Naive thymus-derived CD4-positive, alpha-beta T cell (primary cell): ENCODE measurements at regions not wholly inside any gene's neighbourhood (a gene's known extent, or its start where the extent isn't known, plus 50 kb on each side); places are given as distances from the start of the nearest gene placed in this dataset.
"Not testable (repeated sequence)": the region's sequence is repeated elsewhere in the genome, so short reads cannot be mapped to it uniquely, and the experiment has no call there.

Experiments used
- ATAC-seq: fragments of 150-1000 bp; cut with Tn5 transposase; 2 replicates; pipeline ENCODE4 v1.10.0; 2021; ENCODE audit warnings: mild to moderate bottlenecking, moderate library complexity
- CTCF ChIA-PET: fragments of 350-600 bp; sonication (Branson Sonifier 250); formaldehyde crosslinking; loops from one replicate; lab custom pipeline; 2021; ENCODE audit warnings: antibody characterized with exemption; lab: Charles Lee
- POLR2A ChIA-PET: fragments of 350-600 bp; sonication (Branson Sonifier 250); formaldehyde crosslinking; loops from one replicate; lab custom pipeline; 2021; ENCODE audit warnings: antibody characterized with exemption, inconsistent platforms; lab: Charles Lee
- DNase-seq, 9 donors: peaks; one replicate each; pipeline versions ENCODE4 v3.0.0 to v3.0.0-alpha.2; 2020 to 2022; ENCODE audit warnings: mixed read lengths in 1 of 9
- H3K27ac ChIP-seq: one replicate; pipeline ENCODE4 v1.7.0; 2013; ENCODE audit warnings: mild to moderate bottlenecking, low read depth, low read length, moderate library complexity
- H3K27me3 ChIP-seq, 2 donors: one replicate each; pipeline ENCODE4 v1.7.0; 2013; ENCODE audit warnings: low read length in 2 of 2, mild to moderate bottlenecking in 2 of 2, moderate library complexity in 2 of 2; ENCODE audit not compliant: control insufficient read depth in 2 of 2, insufficient read depth in 2 of 2
- H3K36me3 ChIP-seq, 3 experiments: 1 replicate in 2 of 3; 2 replicates in 1 of 3; pipeline ENCODE4 v1.7.0; 2013; ENCODE audit warnings: low read length in 3 of 3, mild to moderate bottlenecking in 3 of 3, moderate library complexity in 1 of 3; ENCODE audit not compliant: insufficient read depth in 3 of 3, control insufficient read depth in 2 of 3
- H3K4me1 ChIP-seq, 2 donors: one replicate each; pipeline ENCODE4 v1.7.0; 2013; ENCODE audit warnings: low read length in 2 of 2, mild to moderate bottlenecking in 2 of 2, moderate library complexity in 1 of 2; ENCODE audit not compliant: control insufficient read depth in 2 of 2, insufficient read depth in 2 of 2
- H3K4me3 ChIP-seq: 2 replicates; pipeline ENCODE4 v1.7.0; 2013; ENCODE audit warnings: mild to moderate bottlenecking, low read length
- H3K9me3 ChIP-seq, 3 experiments: 1 replicate in 2 of 3; 2 replicates in 1 of 3; pipeline ENCODE4 v1.7.0; 2013; ENCODE audit warnings: low read length in 3 of 3; ENCODE audit not compliant: control insufficient read depth in 2 of 3
- H3K27ac Mint-ChIP-seq, 9 donors: one replicate each; pipeline ENCODE4 v1.8.0; 2020 to 2022; ENCODE audit warnings: mixed read lengths in 9 of 9, mild to moderate bottlenecking in 8 of 9, moderate library complexity in 5 of 9, inconsistent platforms in 2 of 9
- H3K27me3 Mint-ChIP-seq, 5 donors: one replicate each; pipeline ENCODE4 v1.8.0; 2021 to 2022; ENCODE audit warnings: mixed read lengths in 5 of 5, mild to moderate bottlenecking in 1 of 5
- H3K36me3 Mint-ChIP-seq, 5 donors: one replicate each; pipeline ENCODE4 v1.8.0; 2020 to 2022; ENCODE audit warnings: mixed read lengths in 5 of 5, mild to moderate bottlenecking in 3 of 5, inconsistent platforms in 1 of 5
- H3K4me1 Mint-ChIP-seq, 7 donors: one replicate each; pipeline ENCODE4 v1.8.0; 2020 to 2022; ENCODE audit warnings: mixed read lengths in 7 of 7, mild to moderate bottlenecking in 3 of 7, inconsistent platforms in 1 of 7
- H3K4me3 Mint-ChIP-seq, 10 donors: one replicate each; pipeline ENCODE4 v1.8.0; 2020 to 2022; ENCODE audit warnings: mild to moderate bottlenecking in 10 of 10, mixed read lengths in 10 of 10, moderate library complexity in 6 of 10, inconsistent platforms in 2 of 10
- H3K9me3 Mint-ChIP-seq, 11 donors: one replicate each; pipeline ENCODE4 v1.8.0; 2020 to 2022; ENCODE audit warnings: mixed read lengths in 11 of 11, mild to moderate bottlenecking in 4 of 11, inconsistent platforms in 1 of 11, moderate library complexity in 1 of 11
- intact Hi-C, 2 donors: fragments of 100-400 bp; cut with micrococcal nuclease; formaldehyde crosslinking; loops; one replicate each; pipeline ENCODE4 v1.15.1; 2023

DNA sequence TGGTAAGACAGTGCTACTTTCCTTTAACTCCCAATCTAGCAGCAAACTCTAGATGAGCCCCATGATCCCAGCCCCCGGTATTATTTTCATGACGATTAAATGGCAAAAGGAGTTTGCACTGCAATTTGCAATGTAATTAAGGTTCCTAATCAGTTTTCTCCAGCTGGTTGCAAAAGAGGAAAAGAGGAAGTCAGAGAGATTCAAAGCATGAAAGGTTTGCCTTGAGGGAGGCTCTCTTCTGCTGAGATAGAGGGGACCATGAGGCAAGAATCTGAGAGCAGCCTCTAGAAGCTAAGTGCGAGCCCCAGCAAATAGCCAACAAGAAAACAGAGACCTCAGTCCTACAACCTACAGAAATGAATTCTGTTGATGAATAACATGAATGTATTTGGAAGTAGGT, 527.1 kb downstream of the UQCRFS1 start:
- peaks cover 0 to 4% (median 0%) of the 10 kb centered on the region in 5 donors for H3K36me3 Mint-ChIP-seq
- no peak overlapping the region for H3K27ac Mint-ChIP-seq
- DNase-seq (no peak), ATAC-seq (no peak)
- intact Hi-C loops, result no loop called here
- ChIA-PET CTCF (no interaction called here), POLR2A (no interaction called here)
- no peaks in the 10 kb centered on the region for H3K9me3 ChIP-seq
- peaks cover 0 to 7% (median 0%) of the 10 kb centered on the region in 7 donors for H3K4me1 Mint-ChIP-seq
- H3K27me3 Mint-ChIP-seq, result peaks cover 0 to 5% (median 3%) of the 10 kb centered on the region in 5 donors
- no peak overlapping the region for H3K4me3 Mint-ChIP-seq
- peaks cover 0 to 11% (median 4%) of the 10 kb centered on the region in 11 donors for H3K9me3 Mint-ChIP-seq
- no peaks in the 10 kb centered on the region for H3K36me3 ChIP-seq
- no peaks in the 10 kb centered on the region for H3K4me1 ChIP-seq
- H3K4me3 ChIP-seq, result no peak overlapping the region
- no peaks in the 10 kb centered on the region for H3K27me3 ChIP-seq
- H3K27ac ChIP-seq, result no peak overlapping the region

GRCh38 chr19:28685077-28685476, 527.9 kb downstream of the UQCRFS1 start:
- H3K4me3 Mint-ChIP-seq, DNase-seq: not testable (repeated sequence)

GRCh38 chr19:28680111-28680510, 532.8 kb downstream of the UQCRFS1 start:
- Histone ChIP-seq H3K4me1 (no peaks in the 10 kb centered on the region), H3K27me3 (no peaks in the 10 kb centered on the region), H3K9me3 (no peaks in the 10 kb centered on the region), H3K36me3 (no peaks in the 10 kb centered on the region), H3K4me3 (no peak overlapping the region), H3K27ac (no peak overlapping the region)
- H3K27me3 Mint-ChIP-seq, result peaks cover 0 to 5% (median 3%) of the 10 kb centered on the region in 5 donors
- H3K36me3 Mint-ChIP-seq, result peaks cover 0 to 4% (median 0%) of the 10 kb centered on the region in 5 donors
- no peak overlapping the region for H3K4me3 Mint-ChIP-seq
- H3K27ac Mint-ChIP-seq, result no peak overlapping the region
- ATAC-seq (no peak), DNase-seq (no peak)
- peaks cover 3 to 18% (median 8%) of the 10 kb centered on the region in 11 donors for H3K9me3 Mint-ChIP-seq
- intact Hi-C loops, result no loop called here
- ChIA-PET CTCF (no interaction called here), POLR2A (no interaction called here)
- no peaks in the 10 kb centered on the region for H3K4me1 Mint-ChIP-seq

More at GRCh38 chr19:28685077-28685476, 527.9 kb downstream of the UQCRFS1 start:
- peaks cover 0 to 11% (median 4%) of the 10 kb centered on the region in 11 donors for H3K9me3 Mint-ChIP-seq
- CTCF ChIA-PET, intact Hi-C loops, H3K9me3 ChIP-seq, H3K27me3 ChIP-seq, POLR2A ChIA-PET, H3K27me3 Mint-ChIP-seq, H3K27ac Mint-ChIP-seq, H3K36me3 ChIP-seq, H3K4me1 Mint-ChIP-seq, H3K36me3 Mint-ChIP-seq, H3K4me3 ChIP-seq, ATAC-seq, H3K4me1 ChIP-seq, H3K27ac ChIP-seq: not testable (repeated sequence)

DNA sequence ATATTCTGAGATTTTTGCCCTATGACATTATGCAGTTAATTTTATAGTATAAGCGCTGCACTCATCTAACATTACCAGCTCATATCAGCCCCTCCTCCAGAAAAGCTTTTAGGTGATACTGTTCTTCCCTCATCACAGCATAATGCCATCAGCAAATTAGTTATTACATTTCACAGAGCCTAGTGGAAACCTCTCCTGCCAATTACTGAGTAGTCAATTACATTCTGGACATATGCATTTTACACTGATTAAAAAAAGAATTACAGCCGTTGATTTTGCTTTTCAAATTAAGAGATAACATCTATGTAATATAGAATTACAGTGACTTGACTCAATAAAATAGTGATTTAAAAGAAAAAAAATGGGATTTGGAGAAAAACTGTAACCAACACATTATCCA, 542.1 kb downstream of the UQCRFS1 start:
- H3K4me3 ChIP-seq, result no peak overlapping the region
- no peak overlapping the region for H3K4me3 Mint-ChIP-seq
- CTCF ChIA-PET, result no interaction called here
- no peaks in the 10 kb centered on the region for H3K36me3 ChIP-seq
- H3K4me1 Mint-ChIP-seq, result no peaks in the 10 kb centered on the region
- DNase-seq (no peak), ATAC-seq (no peak)
- no peak overlapping the region for H3K27ac ChIP-seq
- intact Hi-C loops, result no loop called here
- POLR2A ChIA-PET, result no interaction called here
- H3K9me3 Mint-ChIP-seq, result peaks cover 14 to 60% (median 32%) of the 10 kb centered on the region in 11 donors
- H3K9me3 ChIP-seq, result peaks cover 0 to 7% (median 0%) of the 10 kb centered on the region in 3 experiments
- H3K27ac Mint-ChIP-seq, result peak overlapping the region in 1 of 9 donors; percentile 55
- peaks cover 0 to 12% (median 0%) of the 10 kb centered on the region in 5 donors for H3K27me3 Mint-ChIP-seq
- peaks cover 0 to 13% (median 6%) of the 10 kb centered on the region in 5 donors for H3K36me3 Mint-ChIP-seq
- no peaks in the 10 kb centered on the region for H3K4me1 ChIP-seq
- no peaks in the 10 kb centered on the region for H3K27me3 ChIP-seq

DNA sequence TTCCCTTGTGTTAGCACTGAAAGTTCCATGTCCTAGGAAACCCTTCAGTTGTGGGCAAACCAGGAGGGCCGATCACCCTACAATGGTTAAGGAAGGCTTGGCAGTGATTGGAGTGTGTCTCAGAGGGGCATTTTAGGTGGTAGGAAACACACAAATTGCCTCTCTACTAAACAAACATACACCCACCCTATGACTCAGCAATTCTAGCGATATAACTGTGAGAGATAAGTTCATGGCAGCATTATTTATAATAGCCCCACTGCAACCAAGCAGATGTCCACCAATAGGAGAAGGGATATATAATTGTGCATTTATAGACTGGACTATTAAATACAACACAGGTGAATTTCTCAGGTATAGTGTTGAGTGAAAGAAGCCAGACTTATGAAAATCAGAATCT, 543.1 kb downstream of the UQCRFS1 start:
- H3K4me3 Mint-ChIP-seq, result no peak overlapping the region

DNA sequence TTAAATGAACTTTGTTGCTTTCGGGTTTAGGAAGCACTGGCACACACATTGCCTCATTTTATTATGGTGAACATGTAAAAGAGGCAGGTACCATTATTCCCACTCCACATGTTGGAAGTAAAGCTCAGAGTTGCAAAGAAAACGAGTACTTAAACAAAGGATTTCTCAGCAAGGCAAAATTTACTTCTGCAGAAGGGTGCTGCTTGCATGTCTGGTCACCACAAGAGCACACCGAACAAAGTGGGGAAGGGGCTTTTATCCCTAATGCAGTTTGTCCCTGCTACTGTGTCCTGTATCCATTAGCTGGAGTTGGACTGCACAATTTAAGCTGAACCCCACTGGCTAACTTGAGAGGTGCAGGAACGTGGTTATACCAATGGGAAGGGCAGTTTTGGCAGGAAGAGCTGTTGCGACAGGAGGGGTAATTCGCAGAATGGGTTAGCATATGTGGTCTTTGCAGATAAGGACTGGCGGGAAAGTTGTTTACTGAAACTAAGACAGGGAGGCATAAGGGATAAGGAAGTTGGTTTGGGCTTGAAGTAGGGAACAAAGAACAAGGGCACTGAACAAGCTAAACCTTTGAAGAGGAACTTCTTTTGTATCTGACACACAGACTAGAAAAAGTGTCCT, 545.5 kb downstream of the UQCRFS1 start:
- POLR2A ChIA-PET, result no interaction called here

More for the DNA sequence above, 543.1 kb downstream of the UQCRFS1 start:
- CTCF ChIA-PET, result no interaction called here
- peaks cover 0 to 13% (median 6%) of the 10 kb centered on the region in 5 donors for H3K36me3 Mint-ChIP-seq
- H3K4me1 ChIP-seq, result no peaks in the 10 kb centered on the region
- no peak overlapping the region for H3K27ac Mint-ChIP-seq
- no peak for ATAC-seq
- no peaks in the 10 kb centered on the region for H3K36me3 ChIP-seq
- H3K9me3 Mint-ChIP-seq, result peaks cover 12 to 64% (median 29%) of the 10 kb centered on the region in 11 donors
- H3K9me3 ChIP-seq, result peaks cover 0 to 7% (median 0%) of the 10 kb centered on the region in 3 experiments
- no peak for DNase-seq
- POLR2A ChIA-PET, result no interaction called here
- no peaks in the 10 kb centered on the region for H3K27me3 ChIP-seq
- H3K27ac ChIP-seq, result no peak overlapping the region
- no peak overlapping the region for H3K4me3 ChIP-seq
- no peaks in the 10 kb centered on the region for H3K4me1 Mint-ChIP-seq
- intact Hi-C loops, result no loop called here
- peaks cover 0 to 12% (median 0%) of the 10 kb centered on the region in 5 donors for H3K27me3 Mint-ChIP-seq

GRCh38 chr19:28665748-28666147, 547.2 kb downstream of the UQCRFS1 start:
- intact Hi-C loops, result no loop called here
- ATAC-seq (no peak), DNase-seq (no peak)
- H3K4me3 ChIP-seq, result no peak overlapping the region
- Mint-ChIP-seq H3K36me3 (peaks cover 0 to 4% (median 0%) of the 10 kb centered on the region in 5 donors), H3K27ac (no peak overlapping the region), H3K27me3 (peaks cover 0 to 12% (median 0%) of the 10 kb centered on the region in 5 donors), H3K9me3 (peaks cover 5 to 64% (median 21%) of the 10 kb centered on the region in 11 donors), H3K4me1 (no peaks in the 10 kb centered on the region), H3K4me3 (no peak overlapping the region)
- H3K4me1 ChIP-seq, result no peaks in the 10 kb centered on the region
- H3K27me3 ChIP-seq, result no peaks in the 10 kb centered on the region
- CTCF ChIA-PET, result no interaction called here
- no peaks in the 10 kb centered on the region for H3K36me3 ChIP-seq
- POLR2A ChIA-PET, result no interaction called here
- H3K9me3 ChIP-seq, result peaks cover 0 to 7% (median 0%) of the 10 kb centered on the region in 3 experiments
- no peak overlapping the region for H3K27ac ChIP-seq

More for the DNA sequence above, 545.5 kb downstream of the UQCRFS1 start:
- H3K36me3 ChIP-seq, result no peaks in the 10 kb centered on the region
- ATAC-seq, result no peak
- CTCF ChIA-PET, result no interaction called here
- H3K4me3 Mint-ChIP-seq, result no peak overlapping the region
- H3K27me3 Mint-ChIP-seq, result peaks cover 0 to 12% (median 0%) of the 10 kb centered on the region in 5 donors
- intact Hi-C loops, result no loop called here
- H3K4me1 ChIP-seq, result no peaks in the 10 kb centered on the region
- no peaks in the 10 kb centered on the region for H3K4me1 Mint-ChIP-seq
- no peak overlapping the region for H3K27ac Mint-ChIP-seq
- no peak overlapping the region for H3K4me3 ChIP-seq
- peaks cover 0 to 7% (median 2%) of the 10 kb centered on the region in 5 donors for H3K36me3 Mint-ChIP-seq
- no peak for DNase-seq
- peaks cover 0 to 7% (median 0%) of the 10 kb centered on the region in 3 experiments for H3K9me3 ChIP-seq
- no peak overlapping the region for H3K27ac ChIP-seq
- peaks cover 7 to 60% (median 23%) of the 10 kb centered on the region in 11 donors for H3K9me3 Mint-ChIP-seq
- no peaks in the 10 kb centered on the region for H3K27me3 ChIP-seq
